Neuronal stem cell (in vitro differentiated cells): ENCODE measurements at regions not wholly inside any gene's neighbourhood (a gene's known extent, or its start where the extent isn't known, plus 50 kb on each side); places are given as distances from the start of the nearest gene placed in this dataset.

ENCODE experiments used
- DNase-seq: peaks from one replicate; pipeline ENCODE4 v3.0.0-alpha.2; 2013; ENCODE audit warnings: low spot score
- H2AFZ ChIP-seq: one replicate; pipeline ENCODE4 v1.6.1; 2013; ENCODE audit warnings: mild to moderate bottlenecking, low read length, inconsistent platforms
- H2AK5ac ChIP-seq: 2 replicates; pipeline ENCODE4 v1.6.1; 2013; ENCODE audit warnings: low read depth, mild to moderate bottlenecking, inconsistent platforms, low read length, moderate library complexity, mixed read lengths
- H2BK120ac ChIP-seq: 2 replicates; pipeline ENCODE4 v1.6.1; 2013; ENCODE audit warnings: low read depth, mild to moderate bottlenecking, inconsistent platforms, low read length, moderate library complexity, mixed read lengths
- H2BK12ac ChIP-seq: one replicate; pipeline ENCODE4 v1.6.1; 2013; ENCODE audit warnings: low read length, inconsistent platforms
- H2BK15ac ChIP-seq: 2 replicates; pipeline ENCODE4 v1.6.1; 2013; ENCODE audit warnings: mild to moderate bottlenecking, low read length, inconsistent platforms, mixed read lengths
- H2BK5ac ChIP-seq: one replicate; pipeline ENCODE4 v1.6.1; 2013; ENCODE audit warnings: inconsistent platforms, mild to moderate bottlenecking, low read length, moderate library complexity
- H3K14ac ChIP-seq: one replicate; pipeline ENCODE4 v1.6.1; 2013; ENCODE audit warnings: low read length, inconsistent platforms
- H3K18ac ChIP-seq: 2 replicates; pipeline ENCODE4 v1.6.1; 2013; ENCODE audit warnings: low read length, inconsistent platforms
- H3K23ac ChIP-seq: 2 replicates; pipeline ENCODE4 v1.6.1; 2013; ENCODE audit warnings: low read depth, mild to moderate bottlenecking, mixed read lengths, low read length, inconsistent platforms; ENCODE audit not compliant: poor library complexity
- H3K27ac ChIP-seq: replicated peaks from 3 replicates; pipeline ENCODE4 v1.5.1; 2013; ENCODE audit warnings: low read length, inconsistent platforms
- H3K27me3 ChIP-seq, 3 experiments: 2 replicates each; pipeline ENCODE4 v1.6.1; 2013; ENCODE audit warnings: low read length in 3 of 3, mild to moderate bottlenecking in 2 of 3, inconsistent platforms in 1 of 3, low read depth in 1 of 3, mixed read lengths in 1 of 3, moderate library complexity in 1 of 3; ENCODE audit not compliant: control insufficient read depth in 3 of 3, insufficient read depth in 3 of 3
- H3K36me3 ChIP-seq, 2 donors: replicated peaks in 1 of 2; 2 replicates each; pipeline ENCODE4 v1.6.1; 2013; ENCODE audit warnings: low read length in 2 of 2; ENCODE audit not compliant: control insufficient read depth in 2 of 2, insufficient read depth in 2 of 2
- H3K4ac ChIP-seq: 2 replicates; pipeline ENCODE4 v1.6.1; 2013; ENCODE audit warnings: inconsistent platforms, mild to moderate bottlenecking, low read length, moderate library complexity
- H3K4me1 ChIP-seq, 2 donors: 1 replicate in 1 of 2; 2 replicates in 1 of 2; pipeline ENCODE4 v1.6.1; 2013; ENCODE audit warnings: low read length in 2 of 2, low read depth in 1 of 2; ENCODE audit not compliant: control insufficient read depth in 2 of 2, insufficient read depth in 1 of 2
- H3K4me2 ChIP-seq: one replicate; pipeline ENCODE4 v1.6.1; 2013; ENCODE audit warnings: mild to moderate bottlenecking, low read length, inconsistent platforms; ENCODE audit not compliant: insufficient read depth, poor library complexity, severe bottlenecking
- H3K4me3 ChIP-seq, 2 donors: 2 replicates each; pipeline ENCODE4 v1.5.1; 2013; ENCODE audit warnings: low read length in 2 of 2, mild to moderate bottlenecking in 2 of 2, inconsistent platforms in 1 of 2, moderate library complexity in 1 of 2
- H3K79me1 ChIP-seq: one replicate; pipeline ENCODE4 v1.6.1; 2013; ENCODE audit warnings: low read depth, mild to moderate bottlenecking, inconsistent platforms, low read length, moderate library complexity
- H3K9ac ChIP-seq: one replicate; pipeline ENCODE4 v1.6.1; 2013; ENCODE audit warnings: mild to moderate bottlenecking, low read depth, low read length, inconsistent platforms; ENCODE audit not compliant: poor library complexity
- H3K9me3 ChIP-seq, 2 donors: replicated peaks in 1 of 2; 2 replicates each; pipeline versions ENCODE3 to v1.6.1; 2013; ENCODE audit warnings: low read length in 2 of 2, mild to moderate bottlenecking in 2 of 2, inconsistent platforms in 1 of 2, low read depth in 1 of 2, mixed read lengths in 1 of 2, moderate library complexity in 1 of 2; ENCODE audit not compliant: control insufficient read depth in 2 of 2, insufficient read depth in 1 of 2
- H4K8ac ChIP-seq: one replicate; pipeline ENCODE4 v1.6.1; 2013; ENCODE audit warnings: low read depth, mild to moderate bottlenecking, inconsistent platforms, low read length, moderate library complexity
- H4K91ac ChIP-seq: one replicate; pipeline ENCODE4 v1.6.1; 2013; ENCODE audit warnings: low read length, low read depth, mild to moderate bottlenecking, inconsistent platforms; ENCODE audit not compliant: poor library complexity
- WGBS, 2 donors: extraction: QIAGEN DNeasy Blood & Tissue Kit; methylation state at CpG; one replicate each; pipeline ENCODE4 v1.1.7; 2013; ENCODE audit warnings: missing lambda C conversion rate in 2 of 2, mixed read lengths in 1 of 2; ENCODE audit not compliant: insufficient read length in 2 of 2, insufficient replicate concordance in 1 of 2; ENCODE audit errors: extremely low coverage in 2 of 2; 5-methylcytosine and 5-hydroxymethylcytosine counted together

GRCh38 chr6:147973806-147974205 is 368.8 kb upstream of the SASH1 start:
- Histone ChIP-seq H3K23ac (no peak overlapping the region), H2BK5ac (no peak overlapping the region), H3K4me1 (no peaks in the 10 kb centered on the region), H2AK5ac (no peak overlapping the region), H4K91ac (no peak overlapping the region), H2BK12ac (no peak overlapping the region), H3K9me3 (no peaks in the 10 kb centered on the region), H3K79me1 (no peaks in the 10 kb centered on the region), H3K18ac (no peak overlapping the region), H3K9ac (no peak overlapping the region), H2BK15ac (no peak overlapping the region), H4K8ac (no peak overlapping the region), H3K14ac (no peak overlapping the region), H3K4me3 (no peak overlapping the region), H2AFZ (no peak overlapping the region), H3K4me2 (no peak overlapping the region), H3K27ac (no peak overlapping the region), H2BK120ac (no peak overlapping the region), H3K4ac (no peak overlapping the region), H3K27me3 (no peaks in the 10 kb centered on the region), H3K36me3 (no peaks in the 10 kb centered on the region)
- WGBS, 2 donors: no CpG with 5 or more reads among the region's 5 CpGs
- DNase-seq: no peak

DNA sequence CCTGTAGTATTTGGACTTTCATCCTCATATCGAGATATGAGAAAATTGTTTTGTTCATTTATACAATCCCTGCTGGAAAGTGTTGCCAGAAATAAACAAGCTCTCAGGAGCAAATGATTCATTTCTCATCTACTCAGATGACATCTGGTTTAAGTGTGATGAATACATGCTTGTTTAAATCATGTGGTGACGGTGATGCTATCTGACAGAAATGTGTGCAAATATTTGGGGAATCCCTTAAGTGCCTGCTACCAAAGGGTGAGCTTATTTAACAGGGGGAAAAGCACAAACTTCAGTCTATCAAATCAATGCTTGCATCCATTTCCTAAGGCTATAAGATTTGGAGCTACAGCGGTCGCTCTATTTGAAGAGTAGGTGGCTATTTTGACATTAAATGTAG is 368.3 kb upstream of the SASH1 start:
- no peaks in the 10 kb centered on the region for H3K4me1 ChIP-seq
- H2BK5ac ChIP-seq: no peak overlapping the region
- no CpG with 5 or more reads among the region's 4 CpGs for WGBS, 2 donors
- no peak overlapping the region for H3K4ac ChIP-seq
- no peak overlapping the region for H2AFZ ChIP-seq
- H3K14ac ChIP-seq: no peak overlapping the region
- no peaks in the 10 kb centered on the region for H3K36me3 ChIP-seq
- H2BK12ac ChIP-seq: no peak overlapping the region
- H3K79me1 ChIP-seq: no peaks in the 10 kb centered on the region
- no peak overlapping the region for H4K8ac ChIP-seq
- H4K91ac ChIP-seq: no peak overlapping the region
- H3K27me3 ChIP-seq: no peaks in the 10 kb centered on the region
- H3K9ac ChIP-seq: no peak overlapping the region
- no peak overlapping the region for H3K23ac ChIP-seq
- no peak overlapping the region for H3K4me2 ChIP-seq
- no peak overlapping the region for H2BK120ac ChIP-seq
- H3K27ac ChIP-seq: no peak overlapping the region
- no peak overlapping the region for H2BK15ac ChIP-seq
- no peak overlapping the region for H2AK5ac ChIP-seq
- no peak for DNase-seq
- H3K18ac ChIP-seq: no peak overlapping the region
- H3K4me3 ChIP-seq: no peak overlapping the region
- no peaks in the 10 kb centered on the region for H3K9me3 ChIP-seq

- peaks cover 0 to 3% (median 0%) of the 10 kb centered on the region in 3 experiments for H3K27me3 ChIP-seq
Observed at GRCh38 chr6:147977851-147978465, 364.7 kb upstream of the SASH1 start.

DNA sequence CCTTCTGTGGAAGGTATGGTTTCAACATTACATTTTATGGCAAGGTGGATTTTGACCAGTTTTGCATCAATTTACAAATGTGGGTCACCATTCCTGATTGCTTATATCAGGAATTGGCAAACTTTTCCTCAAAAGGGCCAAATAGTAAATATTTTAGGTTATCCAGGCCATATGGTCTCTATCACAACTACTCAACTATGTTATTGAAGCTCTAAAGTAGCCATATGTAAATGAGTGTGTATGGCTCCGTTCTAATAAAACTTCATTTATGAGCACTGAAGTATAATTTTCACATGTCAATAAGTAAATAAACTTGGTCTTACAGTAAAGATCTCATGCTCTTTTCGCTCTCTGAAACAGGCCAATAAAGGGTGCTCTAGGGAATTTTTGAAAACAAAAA is 362.7 kb upstream of the SASH1 start:
- no peak overlapping the region for H3K4ac ChIP-seq
- H3K9ac ChIP-seq: no peak overlapping the region
- H3K9me3 ChIP-seq: no peaks in the 10 kb centered on the region
- no peak overlapping the region for H3K18ac ChIP-seq
- no peak overlapping the region for H2BK15ac ChIP-seq
- H3K36me3 ChIP-seq: no peaks in the 10 kb centered on the region
- no peak overlapping the region for H2AK5ac ChIP-seq
- H3K23ac ChIP-seq: no peak overlapping the region
- peaks cover 0 to 3% (median 0%) of the 10 kb centered on the region in 3 experiments for H3K27me3 ChIP-seq
- no peak overlapping the region for H2BK120ac ChIP-seq
- no peak overlapping the region for H2BK5ac ChIP-seq
- no peak overlapping the region for H2AFZ ChIP-seq
- H2BK12ac ChIP-seq: no peak overlapping the region
- H3K79me1 ChIP-seq: no peaks in the 10 kb centered on the region
- no peak overlapping the region for H3K4me3 ChIP-seq
- peaks cover 0 to 7% of the 10 kb centered on the region in 2 donors for H3K4me1 ChIP-seq
- no peak overlapping the region for H4K91ac ChIP-seq
- H4K8ac ChIP-seq: no peak overlapping the region
- H3K27ac ChIP-seq: no peak overlapping the region
- H3K14ac ChIP-seq: no peak overlapping the region
- H3K4me2 ChIP-seq: no peak overlapping the region
- no peak for DNase-seq
- no CpG with 5 or more reads among the region's 2 CpGs for WGBS, 2 donors

More at GRCh38 chr6:147977851-147978465, 364.7 kb upstream of the SASH1 start:
- H4K91ac ChIP-seq: no peak overlapping the region
- no peak overlapping the region for H4K8ac ChIP-seq
- H3K9me3 ChIP-seq: no peaks in the 10 kb centered on the region
- H3K27ac ChIP-seq: no peak overlapping the region
- H3K18ac ChIP-seq: no peak overlapping the region
- no peak overlapping the region for H2AK5ac ChIP-seq
- no CpG with 5 or more reads among the region's 5 CpGs for WGBS, 2 donors
- H3K4me3 ChIP-seq: no peak overlapping the region
- no peak overlapping the region for H3K9ac ChIP-seq
- H3K4me1 ChIP-seq: no peaks in the 10 kb centered on the region
- no peaks in the 10 kb centered on the region for H3K79me1 ChIP-seq
- H2AFZ ChIP-seq: no peak overlapping the region
- DNase-seq: no peak
- H2BK120ac ChIP-seq: no peak overlapping the region
- H3K14ac ChIP-seq: no peak overlapping the region
- H3K36me3 ChIP-seq: no peaks in the 10 kb centered on the region
- no peak overlapping the region for H2BK12ac ChIP-seq
- no peak overlapping the region for H3K4ac ChIP-seq
- no peak overlapping the region for H3K23ac ChIP-seq
- H2BK15ac ChIP-seq: no peak overlapping the region
- H2BK5ac ChIP-seq: no peak overlapping the region
- no peak overlapping the region for H3K4me2 ChIP-seq
